DND-41 (cell line): ENCODE measurements at regions not wholly inside any gene's neighbourhood (a gene's known extent, or its start where the extent isn't known, plus 50 kb on each side); places are given as distances from the start of the nearest gene placed in this dataset.

ENCODE experiments used
- ATAC-seq: fragments of 200-7000 bp; cut with Tn5 transposase; 3 replicates; pipeline ENCODE4 v1.9.1; 2021; ENCODE audit warnings: low read depth; ENCODE audit not compliant: insufficient read depth
- DNase-seq: peaks from one replicate; pipeline ENCODE4 v3.0.0-alpha.2; 2020
- H2AFZ ChIP-seq: 2 replicates; pipeline ENCODE4 v1.6.0; 2012; ENCODE audit warnings: low read depth, low read length
- H3K27ac ChIP-seq: 2 replicates; pipeline ENCODE4 v1.5.1; 2012; ENCODE audit warnings: low read length, inconsistent platforms
- H3K27me3 ChIP-seq: fragments of 200-600 bp; sonication (generic); 2 replicates; pipeline ENCODE4 v1.6.0; 2012; ENCODE audit warnings: low read length, mild to moderate bottlenecking, inconsistent platforms; ENCODE audit not compliant: insufficient read depth, poor library complexity
- H3K36me3 ChIP-seq: 2 replicates; pipeline ENCODE4 v1.5.1; 2012; ENCODE audit warnings: low read length, inconsistent platforms; ENCODE audit not compliant: insufficient read depth
- H3K4me1 ChIP-seq: 2 replicates; pipeline ENCODE4 v1.5.1; 2012; ENCODE audit warnings: mild to moderate bottlenecking, low read length; ENCODE audit not compliant: insufficient read depth
- H3K4me2 ChIP-seq: 2 replicates; pipeline ENCODE4 v1.6.0; 2012; ENCODE audit warnings: mild to moderate bottlenecking, moderate library complexity, low read length, inconsistent platforms; ENCODE audit not compliant: insufficient read depth
- H3K4me3 ChIP-seq, 2 experiments: fragments of 200-600 bp in 1 of 2; shearing (Covaris generic) in 1 of 2; 2 replicates each; pipeline ENCODE4 v1.5.1; 2012 to 2016; ENCODE audit warnings: inconsistent platforms in 2 of 2, low read length in 2 of 2, mild to moderate bottlenecking in 2 of 2, low read depth in 1 of 2, moderate library complexity in 1 of 2
- H3K79me2 ChIP-seq: 2 replicates; pipeline ENCODE4 v1.6.0; 2012; ENCODE audit warnings: low read length, inconsistent platforms; ENCODE audit not compliant: insufficient read depth
- H3K9ac ChIP-seq: 2 replicates; pipeline ENCODE4 v1.6.0; 2012; ENCODE audit warnings: low read depth, mild to moderate bottlenecking, inconsistent platforms, low read length, moderate library complexity
- H3K9me3 ChIP-seq: 2 replicates; pipeline ENCODE4 v1.5.1; 2012; ENCODE audit warnings: low read length, moderate library complexity, mild to moderate bottlenecking, inconsistent platforms; ENCODE audit not compliant: insufficient read depth, severe bottlenecking
- H4K20me1 ChIP-seq: 2 replicates; pipeline ENCODE4 v1.6.0; 2012; ENCODE audit warnings: low read length; ENCODE audit not compliant: insufficient read depth
- CTCF ChIP-seq: IDR thresholded peaks from 2 replicates; pipeline ENCODE4 v1.5.1; 2012; ENCODE audit warnings: borderline replicate concordance, low read length, moderate library complexity, mild to moderate bottlenecking; ENCODE audit not compliant: poor library complexity, severe bottlenecking; ENCODE audit errors: extremely low read depth
- EZH2 ChIP-seq: IDR thresholded peaks from 3 replicates; pipeline ENCODE4 v1.6.1; 2012; ENCODE audit warnings: borderline replicate concordance, low read depth, mild to moderate bottlenecking, moderate library complexity, low read length, inconsistent platforms; ENCODE audit not compliant: severe bottlenecking

- Histone ChIP-seq H3K9ac (no peak overlapping the region), H3K27ac (no peak overlapping the region), H4K20me1 (no peaks in the 10 kb centered on the region), H2AFZ (no peak overlapping the region), H3K4me3 (no peak overlapping the region), H3K4me2 (no peak overlapping the region), H3K27me3 (no peaks in the 10 kb centered on the region), H3K4me1 (no peaks in the 10 kb centered on the region), H3K36me3 (no peaks in the 10 kb centered on the region), H3K79me2 (no peaks in the 10 kb centered on the region), H3K9me3 (no peaks in the 10 kb centered on the region)
- DNase-seq (no peak), ATAC-seq (no peak)
- TF ChIP-seq EZH2 (no peak), CTCF (no peak)
These were observed 1027.2 kb upstream of the GJE1 start for GRCh38 chr6:141105481-141105880.

- Histone ChIP-seq H3K4me1 (no peaks in the 10 kb centered on the region), H3K36me3 (no peaks in the 10 kb centered on the region), H3K27me3 (no peaks in the 10 kb centered on the region), H3K27ac (no peak overlapping the region), H3K79me2 (no peaks in the 10 kb centered on the region), H3K4me3 (no peak overlapping the region), H3K9me3 (no peaks in the 10 kb centered on the region), H3K9ac (no peak overlapping the region), H4K20me1 (no peaks in the 10 kb centered on the region), H3K4me2 (no peak overlapping the region), H2AFZ (no peak overlapping the region)
- TF ChIP-seq EZH2, result no peak
- TF ChIP-seq CTCF, result no peak
- no peak for ATAC-seq
- DNase-seq, result no peak
These were observed 1029.5 kb upstream of the GJE1 start for GRCh38 chr6:141103246-141103645.

- Histone ChIP-seq H3K9me3 (no peaks in the 10 kb centered on the region), H3K27me3 (no peaks in the 10 kb centered on the region), H3K4me3 (no peak overlapping the region), H3K4me2 (no peak overlapping the region), H3K9ac (no peak overlapping the region), H3K4me1 (no peaks in the 10 kb centered on the region), H2AFZ (no peak overlapping the region), H3K79me2 (no peaks in the 10 kb centered on the region), H3K27ac (no peak overlapping the region), H4K20me1 (no peaks in the 10 kb centered on the region), H3K36me3 (no peaks in the 10 kb centered on the region)
- ATAC-seq, result no peak
- TF ChIP-seq EZH2 (no peak), CTCF (no peak)
- no peak for DNase-seq
These were observed 1035.3 kb upstream of the GJE1 start for GRCh38 chr6:141097471-141097870.

- no peak for TF ChIP-seq EZH2
- TF ChIP-seq CTCF, result no peak
- H3K4me2 ChIP-seq, result no peak overlapping the region
- H3K27ac ChIP-seq, result no peak overlapping the region
- H3K4me3 ChIP-seq, result no peak overlapping the region
- H3K9me3 ChIP-seq, result no peaks in the 10 kb centered on the region
- no peak overlapping the region for H3K9ac ChIP-seq
- H3K36me3 ChIP-seq, result no peaks in the 10 kb centered on the region
- no peaks in the 10 kb centered on the region for H3K79me2 ChIP-seq
- H2AFZ ChIP-seq, result no peak overlapping the region
- no peaks in the 10 kb centered on the region for H4K20me1 ChIP-seq
- H3K4me1 ChIP-seq, result no peaks in the 10 kb centered on the region
- DNase-seq (no peak), ATAC-seq (no peak)
- H3K27me3 ChIP-seq, result no peaks in the 10 kb centered on the region
These were observed 1037.4 kb upstream of the GJE1 start for GRCh38 chr6:141095308-141095707.
